Bronchial epithelial cell (primary cell): ENCODE measurements at regions not wholly inside any gene's neighbourhood (a gene's known extent, or its start where the extent isn't known, plus 50 kb on each side); places are given as distances from the start of the nearest gene placed in this dataset.

Experiments used
- DNase-seq: peaks from one replicate; pipeline ENCODE4 v3.0.0-alpha.2; 2010; ENCODE audit warnings: low read depth
- FAIRE-seq: peaks from 2 replicates; lab custom pipeline; 2011; peaks lifted over from hg19 to GRCh38; lab: Jason Lieb, UNC
- H3K27me3 ChIP-seq: 2 replicates; pipeline ENCODE4 v1.5.1; 2011; ENCODE audit warnings: low read length; ENCODE audit not compliant: control insufficient read depth, insufficient read depth
- H3K36me3 ChIP-seq: 2 replicates; pipeline ENCODE4 v1.5.1; 2011; ENCODE audit warnings: low read length; ENCODE audit not compliant: control insufficient read depth, insufficient read depth
- H3K4me3 ChIP-seq: 2 replicates; pipeline ENCODE4 v1.5.1; 2011; ENCODE audit warnings: mild to moderate bottlenecking, low read depth, low read length, control low read depth
- CTCF ChIP-seq: IDR thresholded peaks from 2 replicates; pipeline ENCODE4 v1.5.1; 2011; ENCODE audit warnings: mild to moderate bottlenecking, moderate library complexity, low read length, control low read depth, inconsistent platforms; ENCODE audit not compliant: insufficient read depth, severe bottlenecking

- Histone ChIP-seq H3K36me3 (no peaks in the 10 kb centered on the region), H3K4me3 (no peak overlapping the region), H3K27me3 (no peaks in the 10 kb centered on the region)
- no peak for TF ChIP-seq CTCF
- DNase-seq (no peak), FAIRE-seq (no peak)
Observed at GRCh38 chr2:128503399-128504245, 185.0 kb upstream of the HS6ST1 start.

GRCh38 chr2:128504246-128505149 lies 185.8 kb upstream of the HS6ST1 start:
- DNase-seq = no peak
- Histone ChIP-seq H3K36me3 (no peaks in the 10 kb centered on the region), H3K27me3 (no peaks in the 10 kb centered on the region), H3K4me3 (no peak overlapping the region)
- FAIRE-seq = no peak
- TF ChIP-seq CTCF = no peak

GRCh38 chr2:128505150-128505490 lies 186.5 kb upstream of the HS6ST1 start:
- H3K36me3 ChIP-seq = no peaks in the 10 kb centered on the region
- no peak for DNase-seq
- no peak overlapping the region for H3K4me3 ChIP-seq
- no peak for TF ChIP-seq CTCF
- no peaks in the 10 kb centered on the region for H3K27me3 ChIP-seq
- no peak for FAIRE-seq

GRCh38 chr2:128505575-128506526 lies 187.2 kb upstream of the HS6ST1 start:
- FAIRE-seq (no peak), DNase-seq (no peak)
- H3K27me3 ChIP-seq = no peaks in the 10 kb centered on the region
- H3K4me3 ChIP-seq = no peak overlapping the region
- no peaks in the 10 kb centered on the region for H3K36me3 ChIP-seq
- no peak for TF ChIP-seq CTCF

- Histone ChIP-seq H3K36me3 (no peaks in the 10 kb centered on the region), H3K27me3 (no peaks in the 10 kb centered on the region), H3K4me3 (no peak overlapping the region)
- DNase-seq (no peak), FAIRE-seq (no peak)
- no peak for TF ChIP-seq CTCF
Observed at GRCh38 chr2:128506534-128506933, 187.9 kb upstream of the HS6ST1 start.
